OCI-LY1 (cell line): ENCODE measurements at regions not wholly inside any gene's neighbourhood (a gene's known extent, or its start where the extent isn't known, plus 50 kb on each side); places are given as distances from the start of the nearest gene placed in this dataset.

Source experiments
- H2AFZ ChIP-seq: fragments of 200-600 bp; sonication (generic), shearing (Covaris generic); 2 replicates; pipeline ENCODE4 v1.6.0; 2014; ENCODE audit warnings: antibody characterized with exemption, mild to moderate bottlenecking, low read length
- H3F3A ChIP-seq: fragments of 200-600 bp; sonication (generic), shearing (Covaris generic); 2 replicates; pipeline ENCODE4 v1.6.0; 2014; ENCODE audit warnings: mild to moderate bottlenecking, antibody characterized with exemption, low read length, moderate library complexity; ENCODE audit not compliant: insufficient read depth
- H3K27ac ChIP-seq: fragments of 200-600 bp; sonication (generic); 2 replicates; pipeline ENCODE4 v1.5.1; 2014; ENCODE audit warnings: low read length, mixed run types, mild to moderate bottlenecking, low read depth; ENCODE audit not compliant: poor library complexity, severe bottlenecking
- H3K27me3 ChIP-seq: fragments of 200-600 bp; sonication (generic); 2 replicates; pipeline ENCODE4 v1.6.0; 2014; ENCODE audit warnings: antibody characterized with exemption, mild to moderate bottlenecking, low read length, moderate library complexity; ENCODE audit not compliant: insufficient read depth
- H3K36me3 ChIP-seq: fragments of 200-600 bp; sonication (generic); 2 replicates; pipeline ENCODE4 v1.6.1; 2014; ENCODE audit warnings: mild to moderate bottlenecking, antibody characterized with exemption, low read length, moderate library complexity, mixed read lengths; ENCODE audit not compliant: insufficient read depth
- H3K4me1 ChIP-seq: fragments of 200-600 bp; sonication (generic); 2 replicates; pipeline ENCODE4 v1.5.1; 2014; ENCODE audit warnings: mild to moderate bottlenecking, low read length, moderate library complexity; ENCODE audit not compliant: insufficient read depth, severe bottlenecking
- H3K4me2 ChIP-seq: fragments of 200-600 bp; sonication (generic), shearing (Covaris generic); 2 replicates; pipeline ENCODE4 v1.6.1; 2014; ENCODE audit warnings: low read length
- H3K4me3 ChIP-seq: fragments of 200-600 bp; sonication (generic); 2 replicates; pipeline ENCODE4 v1.5.1; 2014; ENCODE audit warnings: low read length, low read depth, mild to moderate bottlenecking, mixed read lengths; ENCODE audit not compliant: poor library complexity, severe bottlenecking
- H3K79me2 ChIP-seq: fragments of 200-600 bp; shearing (Covaris generic); 2 replicates; pipeline ENCODE4 v1.6.1; 2016; ENCODE audit warnings: mixed run types, low read length, mixed read lengths; ENCODE audit not compliant: insufficient read depth
- H3K9ac ChIP-seq: fragments of 200-600 bp; sonication (generic), shearing (Covaris generic); 2 replicates; pipeline ENCODE4 v1.6.1; 2014; ENCODE audit warnings: mild to moderate bottlenecking, low read length, mixed read lengths
- H3K9me2 ChIP-seq: fragments of 200-600 bp; sonication (generic), shearing (Covaris generic); 2 replicates; pipeline ENCODE4 v1.6.1; 2014; ENCODE audit warnings: low read depth, mild to moderate bottlenecking, low read length, mixed read lengths
- H3K9me3 ChIP-seq: fragments of 200-600 bp; shearing (Covaris generic); 2 replicates; pipeline ENCODE4 v1.6.1; 2014; ENCODE audit warnings: low read length, mixed read lengths
- H4K20me1 ChIP-seq: fragments of 200-600 bp; sonication (generic), shearing (Covaris generic); 2 replicates; pipeline ENCODE4 v1.6.0; 2016; ENCODE audit warnings: mild to moderate bottlenecking, low read length; ENCODE audit not compliant: insufficient read depth
- CTCF ChIP-seq: fragments of 200-600 bp; sonication (generic), shearing (Covaris generic); IDR thresholded peaks from 2 replicates; pipeline ENCODE4 v1.5.1; 2017; ENCODE audit warnings: mild to moderate bottlenecking, antibody characterized with exemption, low read length, moderate library complexity, mixed read lengths
- EZH2 ChIP-seq: fragments of 200-600 bp; sonication (generic), shearing (Covaris generic); IDR thresholded peaks from 2 replicates; pipeline ENCODE4 v1.8.0; 2017; ENCODE audit warnings: borderline replicate concordance, mixed run types, mild to moderate bottlenecking, antibody characterized with exemption, low read length, moderate library complexity, mixed read lengths

DNA sequence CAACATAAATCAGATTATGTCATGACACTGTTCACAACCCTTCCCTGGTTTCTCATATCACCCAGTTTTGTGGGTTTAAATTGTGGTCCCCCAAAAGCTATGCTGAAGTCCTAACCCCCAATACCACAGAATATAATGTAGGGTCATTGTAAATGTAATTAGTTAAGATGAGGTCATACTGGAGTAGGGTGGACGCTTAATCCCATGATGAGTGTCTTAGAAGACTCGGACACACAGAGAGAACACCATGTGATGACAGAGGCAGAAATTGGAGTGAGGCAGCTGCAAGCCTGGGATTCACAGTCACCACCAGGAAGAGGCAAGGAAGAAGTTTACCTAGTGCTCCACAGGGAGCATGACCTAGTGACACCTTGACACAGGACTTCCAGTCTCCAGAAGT, 197.8 kb downstream of the SALL1 start:
- H3K9me3 ChIP-seq = no peaks in the 10 kb centered on the region
- no peaks in the 10 kb centered on the region for H3K9me2 ChIP-seq
- no peaks in the 10 kb centered on the region for H4K20me1 ChIP-seq
- no peak overlapping the region for H3K27ac ChIP-seq
- no peak overlapping the region for H3K9ac ChIP-seq
- no peak overlapping the region for H2AFZ ChIP-seq
- no peaks in the 10 kb centered on the region for H3K79me2 ChIP-seq
- H3K4me1 ChIP-seq = no peaks in the 10 kb centered on the region
- H3K36me3 ChIP-seq = no peaks in the 10 kb centered on the region
- H3F3A ChIP-seq = no peaks in the 10 kb centered on the region
- H3K4me2 ChIP-seq = no peak overlapping the region
- no peak overlapping the region for H3K4me3 ChIP-seq
- TF ChIP-seq EZH2 (no peak), CTCF (no peak)
- no peaks in the 10 kb centered on the region for H3K27me3 ChIP-seq

GRCh38 chr16:50950955-50951354, 200.1 kb downstream of the SALL1 start:
- Histone ChIP-seq H3K4me3 (no peak overlapping the region), H3K9me2 (no peaks in the 10 kb centered on the region), H3K9me3 (no peaks in the 10 kb centered on the region), H3K27me3 (no peaks in the 10 kb centered on the region), H2AFZ (no peak overlapping the region), H3K27ac (no peak overlapping the region), H3K4me2 (no peak overlapping the region), H3F3A (no peaks in the 10 kb centered on the region), H3K36me3 (no peaks in the 10 kb centered on the region), H3K79me2 (no peaks in the 10 kb centered on the region), H3K9ac (no peak overlapping the region), H3K4me1 (no peaks in the 10 kb centered on the region), H4K20me1 (no peaks in the 10 kb centered on the region)
- TF ChIP-seq EZH2 (no peak), CTCF (no peak)

GRCh38 chr16:50948268-50948930, 202.7 kb downstream of the SALL1 start:
- H3K4me1 ChIP-seq = no peaks in the 10 kb centered on the region
- no peak overlapping the region for H3K4me2 ChIP-seq
- H4K20me1 ChIP-seq = no peaks in the 10 kb centered on the region
- H3K4me3 ChIP-seq = no peak overlapping the region
- H3K27me3 ChIP-seq = no peaks in the 10 kb centered on the region
- H3K79me2 ChIP-seq = no peaks in the 10 kb centered on the region
- H2AFZ ChIP-seq = no peak overlapping the region
- H3K36me3 ChIP-seq = no peaks in the 10 kb centered on the region
- H3K9ac ChIP-seq = no peak overlapping the region
- no peaks in the 10 kb centered on the region for H3K9me3 ChIP-seq
- H3K27ac ChIP-seq = no peak overlapping the region
- H3K9me2 ChIP-seq = no peaks in the 10 kb centered on the region
- H3F3A ChIP-seq = no peaks in the 10 kb centered on the region
- no peak for TF ChIP-seq EZH2
- no peak for TF ChIP-seq CTCF
